ENCODE measurements at regions not wholly inside any gene's neighbourhood (a gene's known extent, or its start where the extent isn't known, plus 50 kb on each side); places are given as distances from the start of the nearest gene placed in this dataset.

GRCh38 chr4:38266616-38267015, 306.4 kb downstream of the PTTG2 start:
- peak; percentile 48 for DNase-seq
- no peak overlapping the region for H2AK5ac ChIP-seq (ENCODE audit: low read depth, low read length)
- no TSS peak for BruUV-seq (replicated peaks)
- no peak overlapping the region for H3K27ac ChIP-seq (ENCODE audit: insufficient read depth, low read length)
- no peak overlapping the region for H3K23ac ChIP-seq (ENCODE audit: low read depth, low read length)
- TF ChIP-seq RFX5 (IDR thresholded peaks at IDR 0.05; ENCODE audit: low read depth, low read length): no peak
- no peak for TF ChIP-seq MXI1 (IDR thresholded peaks at IDR 0.05; ENCODE audit: borderline replicate concordance, low read depth, low read length)
- TF ChIP-seq SMC3 (IDR thresholded peaks at IDR 0.05; ENCODE audit: low read depth, low read length): no peak
- no peak for TF ChIP-seq FOS (IDR thresholded peaks at IDR 0.05; ENCODE audit: low read depth, low read length)
- no peak for TF ChIP-seq RAD21 (IDR thresholded peaks at IDR 0.05; ENCODE audit: low read length)
- TF ChIP-seq CTCF (conservative IDR thresholded peaks at IDR 0.05; ENCODE audit: low read depth, low read length): no peak
- no peak for TF ChIP-seq MAZ (IDR thresholded peaks at IDR 0.05; ENCODE audit: borderline replicate concordance, low read depth, low read length)
- no peak for TF ChIP-seq MAFK (IDR thresholded peaks at IDR 0.05; ENCODE audit: low read depth, low read length)
- TF ChIP-seq ELK1 (IDR thresholded peaks at IDR 0.05; ENCODE audit: borderline replicate concordance, low read depth, low read length): no peak
- no peak for TF ChIP-seq NFE2L2 (IDR thresholded peaks at IDR 0.05; ENCODE audit: low read depth, low read length)
- TF ChIP-seq POLR2A (IDR thresholded peaks at IDR 0.05; ENCODE audit: low read depth, low read length): no peak
- no peak for TF ChIP-seq BHLHE40 (IDR thresholded peaks at IDR 0.05; ENCODE audit: low read depth, low read length)
- intact Hi-C loops (cut with micrococcal nuclease): no loop called here
- no peaks in the 10 kb centered on the region for H3K79me1 ChIP-seq (ENCODE audit: low read depth in 1 of 2, low read length in 2 of 2)
- H3K18ac ChIP-seq (ENCODE audit: low read depth, low read length): no peak overlapping the region
- H2BK5ac ChIP-seq (ENCODE audit: low read depth, low read length, poor library complexity, severe bottlenecking): no peak overlapping the region
- H2AFZ ChIP-seq (replicated peaks; ENCODE audit: low read length, poor library complexity): no peak overlapping the region
- no peak overlapping the region for H3K4me3 ChIP-seq (ENCODE audit: insufficient read depth, low read depth, low read length)
- no peaks in the 10 kb centered on the region; the same call in 1 of the 2 replicates for H3K27me3 ChIP-seq (ENCODE audit: control insufficient read depth, insufficient read depth, low read length)
- H2BK15ac ChIP-seq (ENCODE audit: low read depth, low read length): no peak overlapping the region
- CTCF ChIA-PET: no interaction called here
- dilution Hi-C loops (cut with HindIII; ENCODE audit: low sequenced_read_pairs, unreplicated experiment): no loop called here
- H4K20me1 ChIP-seq (ENCODE audit: insufficient read depth, low read length): no peaks in the 10 kb centered on the region
- H2BK20ac ChIP-seq (ENCODE audit: low read depth, low read length): no peak overlapping the region
- no peak overlapping the region for H3K56ac ChIP-seq (ENCODE audit: extremely low read depth, insufficient read depth, low read length)
- H4K5ac ChIP-seq (ENCODE audit: low read depth, low read length): no peak overlapping the region
- H2BK120ac ChIP-seq (ENCODE audit: low read depth, low read length): no peak overlapping the region
- H4K91ac ChIP-seq (ENCODE audit: insufficient read depth, low read depth, low read length): no peak overlapping the region
- POLR2A ChIA-PET (ENCODE audit: unreplicated experiment): no interaction called here
- no CpG with 5 or more reads among the region's 4 CpGs for WGBS, 2 experiments (ENCODE audit: extremely low coverage in 2 of 2, insufficient read length in 1 of 2)
- H4K8ac ChIP-seq (ENCODE audit: low read depth in 2 of 2, low read length in 2 of 2): no peak overlapping the region
- H3K4ac ChIP-seq (ENCODE audit: low read depth, low read length): no peak overlapping the region
- no peaks in the 10 kb centered on the region for H3K9me1 ChIP-seq (ENCODE audit: insufficient read depth, low read length)
- H3K36me3 ChIP-seq (ENCODE audit: control insufficient read depth, insufficient read depth, low read length): no peaks in the 10 kb centered on the region
- no peak overlapping the region for H3K4me2 ChIP-seq (ENCODE audit: low read depth, low read length)
- no peaks in the 10 kb centered on the region for H3K9me3 ChIP-seq (ENCODE audit: control insufficient read depth, insufficient read depth, low read length)
- H3K4me1 ChIP-seq (ENCODE audit: control insufficient read depth, insufficient read depth, low read length): no peaks in the 10 kb centered on the region
- H2AK9ac ChIP-seq (replicated peaks; ENCODE audit: low read depth, low read length, poor library complexity): no peak overlapping the region
- H3K14ac ChIP-seq (replicated peaks; ENCODE audit: low read depth, low read length): no peak overlapping the region
- H3K9ac ChIP-seq (ENCODE audit: low read depth, low read length): no peak overlapping the region
- in situ Hi-C loops (cut with MboI; ENCODE audit: low sequenced_read_pairs): no loop called here
- peak; percentile 21; the same call in 1 of the 2 replicates for ATAC-seq (ENCODE audit: low read depth)

All from IMR-90 (cell line).